Bone marrow (tissue), 2 donors: ENCODE measurements at regions not wholly inside any gene's neighbourhood (a gene's known extent, or its start where the extent isn't known, plus 50 kb on each side); places are given as distances from the start of the nearest gene placed in this dataset.
A peak's percentile ranks its signal among the peaks of the same experiment; 100 is the strongest.

ENCODE experiments used
- DNase-seq, 2 donors: peaks; one replicate each; lab custom pipeline; 2025; lab: John Stamatoyannopoulos, UW

- no peak for DNase-seq
These were observed 58.3 kb upstream of the LYST start for GRCh38 chr1:235925016-235925415.

DNA sequence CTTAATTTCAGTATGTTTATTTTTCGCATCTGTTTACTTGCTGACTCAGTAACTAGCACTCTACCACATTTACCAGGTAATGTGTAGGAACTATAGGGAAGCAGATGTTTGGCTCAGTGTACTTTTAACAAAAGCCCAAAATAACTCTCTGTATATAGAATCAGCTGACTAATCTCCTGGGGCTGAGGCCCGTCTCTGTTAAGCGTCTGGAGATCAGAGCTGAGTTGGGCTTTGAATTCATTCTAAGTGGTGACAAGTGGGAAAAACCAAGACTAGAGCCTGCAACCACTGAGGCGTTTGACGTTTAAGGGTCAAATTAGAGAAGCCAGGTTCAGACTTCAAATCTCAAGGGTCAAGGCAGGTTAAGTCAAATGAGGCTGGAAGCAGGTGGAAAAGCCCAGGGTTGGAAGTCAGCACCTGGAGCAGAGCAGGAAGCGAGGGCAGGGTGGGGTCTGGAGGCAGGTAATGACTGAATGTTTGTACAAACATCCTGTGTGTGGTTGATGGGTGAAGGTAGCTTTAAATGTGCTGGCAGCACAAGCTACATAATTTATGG, 56.8 kb upstream of the LYST start:
- DNase-seq, result no peak

- DNase-seq, result no peak
These were observed 54.1 kb upstream of the LYST start for GRCh38 chr1:235920596-235921375.

- no peak for DNase-seq
These were observed 53.2 kb upstream of the LYST start for GRCh38 chr1:235919833-235920441.

- DNase-seq, result no peak
These were observed 52.6 kb upstream of the LYST start for GRCh38 chr1:235919127-235919832.

DNA sequence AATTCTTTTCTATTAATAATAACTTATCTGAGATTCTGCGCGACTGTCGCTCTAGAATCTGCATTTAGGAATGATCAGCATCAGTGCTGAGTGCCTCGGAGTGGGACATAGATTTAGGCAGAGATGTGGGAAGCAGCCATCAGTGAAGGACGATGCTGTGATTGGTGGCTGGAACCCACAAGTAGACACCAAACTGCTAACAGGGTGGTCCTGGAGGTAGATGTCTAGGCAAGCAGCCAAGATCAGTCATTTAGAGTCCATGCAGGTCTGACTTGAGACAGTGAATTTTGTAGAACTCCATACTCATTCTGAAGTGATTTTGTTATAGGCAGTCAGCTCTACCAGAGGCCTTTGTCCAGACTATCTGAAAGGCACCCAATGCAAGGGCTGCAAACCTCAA, 51.8 kb upstream of the LYST start:
- DNase-seq, result no peak

DNA sequence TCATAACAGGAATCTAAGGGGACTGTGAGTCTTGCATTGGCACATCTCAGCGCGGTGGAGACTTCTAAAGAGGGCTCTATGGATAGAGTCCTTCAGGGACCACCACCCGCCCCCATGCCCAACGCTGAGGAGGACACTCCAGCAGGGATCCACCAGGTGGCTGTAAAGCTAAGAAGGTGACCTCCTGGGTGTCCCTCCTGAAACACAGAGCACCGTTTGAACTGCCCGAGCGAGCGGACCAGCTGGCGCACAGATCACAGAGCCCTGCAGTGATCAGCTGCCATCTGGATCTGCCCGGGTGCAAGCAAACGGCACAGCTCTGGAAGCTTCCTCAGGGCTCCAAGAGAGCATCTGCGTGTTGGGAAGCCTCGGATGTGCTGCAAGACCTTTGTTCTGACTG, 51.3 kb upstream of the LYST start:
- DNase-seq, result no peak

- DNase-seq, result peak; percentile 18 to 93
These were observed 50.6 kb upstream of the LYST start for GRCh38 chr1:235917267-235917811.
